ENCODE measurements at regions not wholly inside any gene's neighbourhood (a gene's known extent, or its start where the extent isn't known, plus 50 kb on each side); places are given as distances from the start of the nearest gene placed in this dataset.

DNA sequence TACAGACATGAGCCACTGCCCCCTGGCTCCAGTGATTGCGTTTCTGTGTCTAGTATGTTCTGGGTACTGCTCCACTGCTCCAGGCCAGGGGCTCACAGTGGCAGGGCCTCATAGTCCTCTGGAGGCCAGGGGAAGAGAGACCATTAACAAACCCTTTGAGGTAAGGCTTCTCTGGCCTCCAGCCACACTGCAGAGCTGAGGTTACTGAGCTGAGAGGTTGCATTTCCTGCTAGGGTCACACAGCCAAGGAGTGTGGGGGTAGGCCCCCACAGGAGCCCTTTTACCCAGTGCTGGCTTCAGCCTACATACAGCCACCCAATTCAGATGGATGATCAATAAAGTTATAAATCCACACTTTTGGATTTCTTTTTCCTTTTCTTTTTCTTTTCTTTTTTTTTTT is 50.4 kb upstream of the DLX4 start:
- Histone ChIP-seq H3K4me3 (replicated peaks in 1 of 4; ENCODE audit: control extremely low read depth in 1 of 4, insufficient read depth in 1 of 4, low read depth in 3 of 4, low read length in 4 of 4) (no peak overlapping the region), H3K36me3 (ENCODE audit: control insufficient read depth, insufficient read depth, low read length) (no peaks in the 10 kb centered on the region), H3K27ac (ENCODE audit: insufficient read depth, low read length) (no peak overlapping the region), H3K9ac (ENCODE audit: insufficient read depth, low read length) (no peak overlapping the region), H3K4me2 (ENCODE audit: extremely low read depth, insufficient read depth, low read length) (no peak overlapping the region), H3K4me1 (ENCODE audit: control insufficient read depth, extremely low read depth, insufficient read depth, low read length) (no peaks in the 10 kb centered on the region), H3K27me3 (ENCODE audit: control insufficient read depth, insufficient read depth, low read length) (peaks cover 28% of the 10 kb centered on the region), H4K20me1 (ENCODE audit: control insufficient read depth, extremely low read depth, insufficient read depth, low read length) (no peaks in the 10 kb centered on the region), H2AFZ (ENCODE audit: low read length) (no peak overlapping the region), H3K9me3 (ENCODE audit: control insufficient read depth, insufficient read depth, low read depth, low read length) (no peaks in the 10 kb centered on the region), H3K79me2 (ENCODE audit: control insufficient read depth, insufficient read depth, low read length) (no peaks in the 10 kb centered on the region)
- TF ChIP-seq EZH2 (IDR thresholded peaks at IDR 0.05; ENCODE audit: low read length, missing control alignments) = no peak
- TF ChIP-seq, protein P1, sequence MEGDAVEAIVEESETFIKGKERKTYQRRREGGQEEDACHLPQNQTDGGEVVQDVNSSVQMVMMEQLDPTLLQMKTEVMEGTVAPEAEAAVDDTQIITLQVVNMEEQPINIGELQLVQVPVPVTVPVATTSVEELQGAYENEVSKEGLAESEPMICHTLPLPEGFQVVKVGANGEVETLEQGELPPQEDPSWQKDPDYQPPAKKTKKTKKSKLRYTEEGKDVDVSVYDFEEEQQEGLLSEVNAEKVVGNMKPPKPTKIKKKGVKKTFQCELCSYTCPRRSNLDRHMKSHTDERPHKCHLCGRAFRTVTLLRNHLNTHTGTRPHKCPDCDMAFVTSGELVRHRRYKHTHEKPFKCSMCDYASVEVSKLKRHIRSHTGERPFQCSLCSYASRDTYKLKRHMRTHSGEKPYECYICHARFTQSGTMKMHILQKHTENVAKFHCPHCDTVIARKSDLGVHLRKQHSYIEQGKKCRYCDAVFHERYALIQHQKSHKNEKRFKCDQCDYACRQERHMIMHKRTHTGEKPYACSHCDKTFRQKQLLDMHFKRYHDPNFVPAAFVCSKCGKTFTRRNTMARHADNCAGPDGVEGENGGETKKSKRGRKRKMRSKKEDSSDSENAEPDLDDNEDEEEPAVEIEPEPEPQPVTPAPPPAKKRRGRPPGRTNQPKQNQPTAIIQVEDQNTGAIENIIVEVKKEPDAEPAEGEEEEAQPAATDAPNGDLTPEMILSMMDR (conservative IDR thresholded peaks at IDR 0.05 in 1 of 2, IDR thresholded peaks at IDR 0.05 in 1 of 2; ENCODE audit: low read depth in 1 of 2, low read length in 2 of 2) = no peak
- no peak for DNase-seq (ENCODE audit: low read depth in 2 of 2)

Measured in fibroblast of lung (primary cell).